ENCODE measurements at regions not wholly inside any gene's neighbourhood (a gene's known extent, or its start where the extent isn't known, plus 50 kb on each side); places are given as distances from the start of the nearest gene placed in this dataset.

GRCh38 chr3:145219355-145220235, 941.4 kb downstream of the PLOD2 start:
- Histone ChIP-seq H2AFZ (ENCODE audit: low read length) (no peak overlapping the region), H3K27me3 (ENCODE audit: control insufficient read depth, insufficient read depth, low read length) (no peaks in the 10 kb centered on the region)

GRCh38 chr3:145224886-145225285, 936.1 kb downstream of the PLOD2 start:
- Histone ChIP-seq H3K4me2 (ENCODE audit: extremely low read depth, insufficient read depth, low read length) (no peak overlapping the region), H3K9ac (ENCODE audit: insufficient read depth, low read length) (no peak overlapping the region), H3K79me2 (ENCODE audit: control insufficient read depth, insufficient read depth, low read length) (no peaks in the 10 kb centered on the region), H3K27me3 (ENCODE audit: control insufficient read depth, insufficient read depth, low read length) (no peaks in the 10 kb centered on the region), H4K20me1 (ENCODE audit: control insufficient read depth, extremely low read depth, insufficient read depth, low read length) (no peaks in the 10 kb centered on the region), H3K27ac (ENCODE audit: insufficient read depth, low read length) (no peak overlapping the region), H3K4me1 (ENCODE audit: control insufficient read depth, extremely low read depth, insufficient read depth, low read length) (no peaks in the 10 kb centered on the region), H2AFZ (ENCODE audit: low read length) (no peak overlapping the region), H3K36me3 (ENCODE audit: control insufficient read depth, insufficient read depth, low read length) (no peaks in the 10 kb centered on the region), H3K4me3 (replicated peaks in 1 of 4; ENCODE audit: control extremely low read depth in 1 of 4, insufficient read depth in 1 of 4, low read depth in 3 of 4, low read length in 4 of 4) (no peak overlapping the region), H3K9me3 (ENCODE audit: control insufficient read depth, insufficient read depth, low read depth, low read length) (no peaks in the 10 kb centered on the region)
- TF ChIP-seq CTCF (conservative IDR thresholded peaks at IDR 0.05 in 1 of 2, IDR thresholded peaks at IDR 0.05 in 1 of 2; ENCODE audit: low read depth in 1 of 2, low read length in 2 of 2) (no peak), EZH2 (IDR thresholded peaks at IDR 0.05; ENCODE audit: low read length, missing control alignments) (no peak)
- peak in 1 of 2 donors; percentile 2 for DNase-seq (ENCODE audit: low read depth in 2 of 2)

More at GRCh38 chr3:145219355-145220235, 941.4 kb downstream of the PLOD2 start:
- H3K79me2 ChIP-seq (ENCODE audit: control insufficient read depth, insufficient read depth, low read length): no peaks in the 10 kb centered on the region
- no peaks in the 10 kb centered on the region for H3K9me3 ChIP-seq (ENCODE audit: control insufficient read depth, insufficient read depth, low read depth, low read length)
- no peak overlapping the region for H3K4me3 ChIP-seq (replicated peaks in 1 of 4; ENCODE audit: control extremely low read depth in 1 of 4, insufficient read depth in 1 of 4, low read depth in 3 of 4, low read length in 4 of 4)
- H3K36me3 ChIP-seq (ENCODE audit: control insufficient read depth, insufficient read depth, low read length): no peaks in the 10 kb centered on the region
- no peak for DNase-seq (ENCODE audit: low read depth in 2 of 2)
- no peak overlapping the region for H3K4me2 ChIP-seq (ENCODE audit: extremely low read depth, insufficient read depth, low read length)
- no peak overlapping the region for H3K27ac ChIP-seq (ENCODE audit: insufficient read depth, low read length)
- no peak overlapping the region for H3K9ac ChIP-seq (ENCODE audit: insufficient read depth, low read length)
- TF ChIP-seq EZH2 (IDR thresholded peaks at IDR 0.05; ENCODE audit: low read length, missing control alignments): no peak
- no peak for TF ChIP-seq CTCF (conservative IDR thresholded peaks at IDR 0.05 in 1 of 2, IDR thresholded peaks at IDR 0.05 in 1 of 2; ENCODE audit: low read depth in 1 of 2, low read length in 2 of 2)
- H3K4me1 ChIP-seq (ENCODE audit: control insufficient read depth, extremely low read depth, insufficient read depth, low read length): no peaks in the 10 kb centered on the region
- H4K20me1 ChIP-seq (ENCODE audit: control insufficient read depth, extremely low read depth, insufficient read depth, low read length): no peaks in the 10 kb centered on the region

GRCh38 chr3:145243875-145244274, 917.1 kb downstream of the PLOD2 start:
- no peaks in the 10 kb centered on the region for H3K36me3 ChIP-seq (ENCODE audit: control insufficient read depth, insufficient read depth, low read length)
- H3K4me3 ChIP-seq (replicated peaks in 1 of 4; ENCODE audit: control extremely low read depth in 1 of 4, insufficient read depth in 1 of 4, low read depth in 3 of 4, low read length in 4 of 4): no peak overlapping the region
- no peaks in the 10 kb centered on the region for H3K9me3 ChIP-seq (ENCODE audit: control insufficient read depth, insufficient read depth, low read depth, low read length)
- H3K4me1 ChIP-seq (ENCODE audit: control insufficient read depth, extremely low read depth, insufficient read depth, low read length): no peaks in the 10 kb centered on the region
- H2AFZ ChIP-seq (ENCODE audit: low read length): no peak overlapping the region
- no peaks in the 10 kb centered on the region for H4K20me1 ChIP-seq (ENCODE audit: control insufficient read depth, extremely low read depth, insufficient read depth, low read length)
- no peaks in the 10 kb centered on the region for H3K79me2 ChIP-seq (ENCODE audit: control insufficient read depth, insufficient read depth, low read length)
- H3K27me3 ChIP-seq (ENCODE audit: control insufficient read depth, insufficient read depth, low read length): no peaks in the 10 kb centered on the region
- H3K27ac ChIP-seq (ENCODE audit: insufficient read depth, low read length): no peak overlapping the region
- no peak for TF ChIP-seq CTCF (conservative IDR thresholded peaks at IDR 0.05 in 1 of 2, IDR thresholded peaks at IDR 0.05 in 1 of 2; ENCODE audit: low read depth in 1 of 2, low read length in 2 of 2)
- TF ChIP-seq EZH2 (IDR thresholded peaks at IDR 0.05; ENCODE audit: low read length, missing control alignments): no peak
- H3K4me2 ChIP-seq (ENCODE audit: extremely low read depth, insufficient read depth, low read length): no peak overlapping the region
- no peak overlapping the region for H3K9ac ChIP-seq (ENCODE audit: insufficient read depth, low read length)
- peak; percentile 92 to 95 for DNase-seq (ENCODE audit: low read depth in 2 of 2)
